Neural progenitor cell (in vitro differentiated cells): ENCODE measurements at regions not wholly inside any gene's neighbourhood (a gene's known extent, or its start where the extent isn't known, plus 50 kb on each side); places are given as distances from the start of the nearest gene placed in this dataset.

Experiments used
- CTCF ChIP-seq: fragments of 200-600 bp; sonication (generic); IDR thresholded peaks from 2 replicates; pipeline ENCODE4 v1.5.1; 2017; ENCODE audit warnings: antibody characterized with exemption, mild to moderate bottlenecking
- EZH2 ChIP-seq: fragments of 200-600 bp; sonication (generic); IDR thresholded peaks from 2 replicates; pipeline ENCODE4 v1.6.1; 2017; ENCODE audit warnings: antibody characterized with exemption, mild to moderate bottlenecking, moderate library complexity

GRCh38 chr10:29392376-29393021 lies 103.6 kb downstream of the LYZL1 start:
- peak; percentile 90 for TF ChIP-seq CTCF
- TF ChIP-seq EZH2, result no peak
